ENCODE measurements at regions not wholly inside any gene's neighbourhood (a gene's known extent, or its start where the extent isn't known, plus 50 kb on each side); places are given as distances from the start of the nearest gene placed in this dataset.

DNA sequence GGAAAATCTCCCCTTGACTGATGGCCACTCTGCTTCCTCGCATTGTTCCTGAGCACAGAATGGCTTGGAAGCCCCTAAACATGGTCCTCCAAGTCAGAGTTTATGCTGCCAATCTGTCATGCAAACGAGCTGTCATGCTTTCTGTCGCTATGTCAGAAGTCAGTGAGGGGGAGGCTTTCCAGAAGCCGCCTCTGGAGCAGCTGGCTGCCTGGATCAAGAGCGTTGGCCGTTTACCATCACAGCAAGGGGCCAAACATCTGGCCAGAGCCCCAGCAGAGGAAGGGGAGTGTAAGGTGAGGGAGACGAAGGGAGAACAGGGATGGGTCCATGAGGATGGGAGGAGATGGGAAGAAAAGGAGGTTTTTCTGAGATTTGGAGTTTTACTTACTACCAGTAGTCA, 372.6 kb upstream of the NR2F2 start:
- DNase-seq: no peak

DNA sequence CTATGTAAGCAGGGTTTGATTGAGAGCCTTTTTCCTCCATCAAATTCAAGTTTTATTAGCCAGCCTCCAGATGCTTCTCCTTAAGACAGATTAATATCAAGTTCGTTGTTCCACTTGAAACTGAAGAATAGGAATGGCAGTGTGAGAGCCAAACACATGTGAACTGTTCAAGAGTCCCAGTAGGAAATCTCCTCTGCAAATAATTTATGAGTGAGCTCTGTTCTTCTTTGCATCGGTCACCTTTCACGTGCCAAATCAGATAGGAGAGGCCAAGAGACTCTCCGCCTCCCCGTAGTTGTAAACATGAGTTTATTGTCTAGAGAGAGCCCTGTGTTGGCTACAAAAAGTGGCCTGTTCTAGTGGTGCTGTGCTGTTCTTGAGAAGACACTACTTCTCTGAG, 372.1 kb upstream of the NR2F2 start:
- DNase-seq: no peak

DNA sequence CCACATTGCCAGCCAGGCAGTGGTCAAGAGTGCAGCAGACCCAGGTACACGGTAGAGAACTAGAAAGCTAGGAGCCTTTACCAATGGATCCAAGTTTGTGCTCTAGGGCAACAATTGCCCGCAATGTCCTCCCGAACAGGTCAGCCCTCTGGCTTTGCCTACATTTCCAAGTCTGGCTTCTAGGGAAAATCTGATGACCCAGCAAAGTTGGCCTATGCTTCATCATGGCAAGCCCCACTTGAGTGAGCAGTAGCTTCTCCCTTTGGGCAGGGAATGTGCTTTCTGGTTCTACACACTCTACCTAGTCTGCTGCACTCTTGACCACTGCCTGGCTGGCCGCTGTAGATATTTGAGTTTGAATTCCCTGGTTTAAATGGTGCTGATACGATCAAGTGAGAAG, 361.6 kb upstream of the NR2F2 start:
- no peak for DNase-seq

DNA sequence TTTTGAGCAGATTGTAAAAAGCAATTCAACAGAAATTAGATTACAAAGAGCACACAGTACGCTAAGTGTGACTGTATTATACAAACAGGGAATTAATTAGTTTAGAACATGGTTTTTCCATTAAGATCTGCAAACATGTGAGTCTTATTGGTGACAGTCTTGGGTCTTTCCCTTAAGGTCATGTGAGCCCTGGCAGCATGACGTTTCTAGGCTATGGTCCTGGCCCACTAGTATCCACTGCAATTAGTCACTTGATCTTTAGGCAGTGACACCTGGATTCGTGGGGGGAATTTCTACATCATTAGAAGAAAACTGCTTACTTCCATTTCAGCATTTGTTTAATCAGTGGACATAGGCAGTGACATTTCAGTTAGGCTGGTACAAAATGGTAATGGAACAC, 360.2 kb upstream of the NR2F2 start:
- no peak for DNase-seq

GRCh38 chr15:95972041-95972553, 358.4 kb upstream of the NR2F2 start:
- no peak for DNase-seq

DNA sequence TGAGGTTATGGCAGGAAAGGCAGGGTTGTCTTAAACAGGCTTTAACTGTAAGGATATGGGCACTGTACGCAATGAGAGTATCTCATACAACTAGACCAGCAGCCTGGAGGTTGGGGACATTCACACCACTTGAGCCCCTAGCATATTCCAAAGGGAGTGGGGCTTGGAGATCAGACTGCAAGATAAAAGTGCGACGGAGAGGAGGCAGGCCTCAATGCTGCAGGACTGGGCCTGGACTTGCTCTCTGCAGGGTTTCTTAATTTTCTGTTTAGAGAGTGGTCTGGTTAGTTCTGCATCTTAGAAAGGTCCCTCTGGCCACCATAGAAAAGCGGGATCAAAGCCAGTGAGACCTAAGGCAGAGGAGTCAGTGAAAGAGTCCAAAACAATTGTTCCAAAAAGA, 357.7 kb upstream of the NR2F2 start:
- DNase-seq: no peak

DNA sequence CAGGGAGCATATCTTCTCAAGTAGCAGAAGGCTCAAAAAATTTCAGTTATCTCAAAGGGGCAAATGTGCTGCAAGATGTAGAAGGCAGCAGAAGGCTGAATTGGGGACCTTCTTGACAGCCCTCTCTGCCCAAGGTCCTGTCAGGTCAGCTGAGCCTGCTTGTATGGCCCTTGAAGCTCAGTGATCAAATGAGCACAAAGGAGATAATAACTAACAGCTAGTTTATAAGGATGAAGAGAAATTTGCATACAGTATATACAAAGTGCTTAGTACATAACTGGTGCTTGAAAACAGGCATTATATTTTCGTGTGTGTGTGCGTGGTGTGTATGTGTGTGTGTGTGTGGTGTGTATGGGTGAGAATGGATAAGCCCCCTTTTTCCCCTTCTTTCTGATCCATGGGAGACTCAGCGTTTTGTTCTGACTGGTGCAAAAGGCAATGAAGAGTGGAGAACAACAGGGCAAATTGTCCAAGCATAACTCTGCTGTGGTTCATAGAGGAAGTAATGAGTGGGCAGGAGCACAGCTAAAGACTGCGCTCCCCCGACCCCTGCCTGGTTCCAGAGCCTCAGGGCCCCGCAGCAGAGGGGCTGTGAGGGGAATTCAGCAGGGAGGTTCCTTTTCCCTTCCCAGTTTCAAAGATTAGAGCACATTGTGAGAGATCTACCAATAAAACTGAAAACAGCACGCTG, 356.8 kb upstream of the NR2F2 start:
- DNase-seq: no peak

GRCh38 chr15:95975212-95975611, 355.3 kb upstream of the NR2F2 start:
- no peak for DNase-seq

DNA sequence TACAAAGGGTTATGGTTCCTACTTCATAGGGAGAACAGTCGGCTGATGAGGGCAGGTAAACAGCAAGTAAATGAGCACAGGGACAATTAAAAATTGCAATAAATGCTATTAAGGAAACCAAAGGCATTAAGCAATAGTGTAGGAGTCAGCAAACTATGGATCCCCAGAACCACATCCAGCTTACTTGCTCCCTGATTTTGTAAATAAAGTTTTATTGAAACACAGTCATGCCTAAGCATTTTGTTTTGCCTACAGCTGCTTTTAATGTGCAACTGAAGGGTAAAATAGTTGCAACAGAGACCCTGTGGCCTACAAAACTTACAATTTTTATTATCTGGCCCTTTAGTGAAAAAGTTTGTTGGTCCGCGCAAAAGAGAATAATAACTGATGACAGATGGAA, 351.2 kb upstream of the NR2F2 start:
- no peak for DNase-seq

- no peak for DNase-seq
These were observed 349.3 kb upstream of the NR2F2 start for GRCh38 chr15:95981209-95981608.

GRCh38 chr15:95987299-95987698, 343.2 kb upstream of the NR2F2 start:
- DNase-seq: no peak

- no peak for DNase-seq
These were observed 342.5 kb upstream of the NR2F2 start for GRCh38 chr15:95987886-95988573.

GRCh38 chr15:95988574-95988887, 342.0 kb upstream of the NR2F2 start:
- DNase-seq: no peak

- DNase-seq: no peak
These were observed 341.1 kb upstream of the NR2F2 start for GRCh38 chr15:95989392-95989791.

DNA sequence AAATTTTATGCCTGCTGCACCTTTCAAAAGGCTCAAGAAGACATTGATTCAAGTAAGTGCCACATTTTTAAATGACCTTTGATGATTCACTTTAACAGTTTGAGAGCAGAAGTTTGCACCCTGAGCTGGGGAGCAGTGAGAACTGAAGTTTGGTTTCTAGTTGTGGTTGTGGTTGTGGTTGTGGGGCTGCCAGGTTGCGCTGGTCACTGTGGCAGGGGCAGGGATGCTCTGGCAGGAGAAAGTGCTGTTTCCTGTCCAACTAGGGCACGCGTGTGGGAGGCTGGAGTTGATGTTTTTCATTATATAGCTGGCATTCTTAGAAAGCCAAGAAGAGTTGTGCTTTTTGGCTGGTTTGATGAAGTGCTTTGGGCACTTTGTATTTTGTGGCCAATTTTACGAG, 339.7 kb upstream of the NR2F2 start:
- DNase-seq: no peak

- no peak for DNase-seq
These were observed 336.1 kb upstream of the NR2F2 start for GRCh38 chr15:95994418-95994817.

DNA sequence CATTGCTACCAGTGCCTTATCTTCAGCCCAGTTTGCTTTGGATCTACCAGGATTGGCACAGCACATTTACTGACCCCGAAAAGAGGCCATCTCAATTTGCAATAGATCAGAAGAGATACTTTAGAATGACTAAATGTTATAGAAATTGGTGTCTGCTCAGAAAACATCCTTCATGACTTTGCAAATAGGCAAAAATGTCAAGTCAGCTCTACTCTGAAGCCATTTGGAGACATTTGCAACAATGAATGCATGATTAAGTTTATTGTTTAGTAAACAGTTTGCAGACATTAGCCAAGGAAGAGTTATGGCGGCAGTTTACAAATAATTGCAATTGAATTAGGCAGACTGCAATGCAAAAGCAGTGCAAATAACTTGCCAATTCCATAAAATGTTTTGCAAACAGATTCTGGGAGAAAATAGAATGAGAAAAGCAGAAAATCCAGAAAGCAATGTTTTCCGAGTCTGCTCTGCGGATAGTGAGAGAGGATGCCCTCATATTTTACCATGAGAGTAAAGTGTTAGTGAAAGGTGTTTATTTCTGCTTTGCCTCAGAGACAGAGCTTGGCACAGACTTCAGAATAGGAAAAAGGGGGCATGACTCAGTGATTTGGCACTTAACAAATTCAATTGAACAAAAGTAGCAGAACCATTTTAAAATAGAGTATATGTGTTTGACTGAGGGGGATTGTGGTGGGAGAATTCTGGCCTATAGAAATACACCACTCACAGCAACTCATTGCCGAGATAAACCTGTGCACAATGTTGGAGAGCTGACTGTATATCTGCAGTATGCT, 334.9 kb upstream of the NR2F2 start:
- DNase-seq: no peak

- DNase-seq: no peak
These were observed 334.0 kb upstream of the NR2F2 start for GRCh38 chr15:95996494-95996893.

DNA sequence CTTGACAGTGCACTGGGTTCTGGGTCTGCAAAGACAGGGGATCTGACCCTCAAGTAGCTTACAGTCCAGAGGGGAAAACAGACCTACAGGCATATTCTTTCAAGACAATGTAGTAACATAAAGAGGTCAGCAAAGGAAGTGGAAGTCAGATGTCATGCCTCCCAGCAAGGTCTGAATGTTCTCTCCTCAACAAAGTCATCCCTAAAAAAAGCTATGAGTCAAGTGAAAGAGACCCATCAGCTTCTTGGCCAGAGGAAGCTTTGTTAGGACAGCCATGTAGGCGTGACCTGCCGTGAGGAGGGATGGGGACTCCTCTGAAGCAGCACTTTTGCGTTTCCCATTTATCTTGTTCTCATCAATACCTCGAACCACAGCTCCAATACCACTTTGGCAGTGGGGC, 331.6 kb upstream of the NR2F2 start:
- no peak for DNase-seq

GRCh38 chr15:96002890-96003859, 327.3 kb upstream of the NR2F2 start:
- no peak for DNase-seq

DNA sequence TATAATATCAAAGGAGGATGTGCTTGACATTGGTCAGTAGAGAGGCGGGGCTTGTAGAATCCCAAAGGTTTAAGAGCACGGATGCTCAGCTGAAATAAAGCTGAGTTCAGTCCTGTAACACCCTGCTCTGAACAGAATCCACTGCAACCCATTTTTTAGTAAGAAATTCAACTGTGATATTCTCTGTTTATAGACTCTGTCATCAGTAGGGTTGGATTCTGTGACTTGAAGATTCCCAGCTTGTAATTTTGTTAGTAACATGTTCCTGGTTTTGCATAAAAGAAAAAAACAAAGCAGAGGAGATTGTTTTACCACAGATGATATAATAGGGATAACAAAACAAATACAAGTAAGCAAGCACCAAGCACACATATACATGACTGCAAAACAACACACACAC, 324.6 kb upstream of the NR2F2 start:
- DNase-seq: no peak

GRCh38 chr15:96011136-96011535, 319.4 kb upstream of the NR2F2 start:
- DNase-seq: no peak

- DNase-seq: no peak
These were observed 315.6 kb upstream of the NR2F2 start for GRCh38 chr15:96014939-96015338.
